A549 (cell line): ENCODE measurements at regions not wholly inside any gene's neighbourhood (a gene's known extent, or its start where the extent isn't known, plus 50 kb on each side); places are given as distances from the start of the nearest gene placed in this dataset.

Experiments used
- ATAC-seq, 2 experiments: fragments of 200-7000 bp in 1 of 2; fragments of >200 bp in 1 of 2; cut with Nextera tagmentation in 1 of 2; cut with Tn5 transposase in 1 of 2; 3 replicates each; pipeline versions ENCODE4 v1.8.0 to v1.9.1; 2018 to 2020; ENCODE audit warnings: mild to moderate bottlenecking in 1 of 2, moderate library complexity in 1 of 2
- CTCF ChIA-PET: fragments of 300-600 bp; sonication (Branson Sonifier 250); formaldehyde crosslinking; extraction: SDS; loops from one replicate; lab custom pipeline; 2021; ENCODE audit warnings: antibody characterized with exemption, inconsistent platforms; lab: Yijun Ruan, JAX
- POLR2A ChIA-PET: fragments of 350-600 bp; formaldehyde crosslinking; extraction: SDS; loops from one replicate; lab custom pipeline; 2021; ENCODE audit warnings: antibody characterized with exemption, inconsistent platforms; lab: Yijun Ruan, JAX
- DNase-seq, 2 experiments: peaks; one replicate each; pipeline versions ENCODE4 v3.0.0 to v3.0.0-alpha.2; 2011 to 2016; ENCODE audit warnings: low read depth in 1 of 2, low spot score in 1 of 2
- FAIRE-seq: peaks from 2 replicates; lab custom pipeline; 2011; peaks lifted over from hg19 to GRCh38; lab: Jason Lieb, UNC
- H3K27ac ChIP-seq, 2 experiments: fragments of >200 bp; sonication (Bioruptor Twin); formaldehyde crosslinking; 3 replicates each; pipeline ENCODE4 v1.5.1; 2016 to 2017
- H3K4me1 ChIP-seq: fragments of >200 bp; sonication (Bioruptor Twin); formaldehyde crosslinking; 3 replicates; pipeline ENCODE4 v1.6.1; 2016
- H3K4me2 ChIP-seq: fragments of >200 bp; sonication (Bioruptor Twin); formaldehyde crosslinking; 3 replicates; pipeline ENCODE4 v1.6.1; 2016
- H3K4me3 ChIP-seq: fragments of >200 bp; sonication (Bioruptor Twin); formaldehyde crosslinking; 3 replicates; pipeline ENCODE4 v1.5.1; 2016
- H3K9me3 ChIP-seq: fragments of >200 bp; sonication (Bioruptor Twin); formaldehyde crosslinking; 3 replicates; pipeline ENCODE4 v1.6.1; 2016
- BHLHE40 ChIP-seq: IDR thresholded peaks from 2 replicates; pipeline ENCODE4 v1.6.1; 2012; ENCODE audit warnings: low read depth, low read length, inconsistent platforms
- CBX8 ChIP-seq: fragments of 200-600 bp; sonication (generic); IDR thresholded peaks from 2 replicates; pipeline ENCODE4 v1.6.1; 2016
- CEBPB ChIP-seq, 2 experiments: fragments of >200 bp in 1 of 2; sonication (Bioruptor Twin) in 1 of 2; formaldehyde crosslinking in 1 of 2; IDR thresholded peaks; 2 replicates each; pipeline ENCODE4 v1.6.1; 2012 to 2016
- CTCF ChIP-seq: fragments of >200 bp; sonication (Bioruptor Twin); formaldehyde crosslinking; IDR thresholded peaks from 3 replicates; pipeline ENCODE4 v1.5.1; 2016
- ELK1 ChIP-seq: fragments of 150-350 bp; IDR thresholded peaks from 2 replicates; pipeline ENCODE4 v1.6.1; 2014; ENCODE audit warnings: low read depth, mild to moderate bottlenecking, low read length
- EP300 ChIP-seq, 2 experiments: fragments of >200 bp; sonication (Bioruptor Twin); formaldehyde crosslinking; IDR thresholded peaks; 2 replicates in 1 of 2; 3 replicates in 1 of 2; pipeline ENCODE4 v1.6.1; 2016 to 2017
- ESRRA ChIP-seq: fragments of 150-350 bp; IDR thresholded peaks from 2 replicates; pipeline ENCODE4 v1.6.1; 2014; ENCODE audit warnings: mild to moderate bottlenecking, low read length, borderline replicate concordance
- FOSL2 ChIP-seq, 2 experiments: fragments of 450-650 bp in 1 of 2; fragments of >200 bp in 1 of 2; sonication (Bioruptor Twin) in 1 of 2; formaldehyde crosslinking; IDR thresholded peaks; 2 replicates each; pipeline versions ENCODE4 v1.5.0 to v1.6.1; 2016 to 2020; ENCODE audit warnings: mild to moderate bottlenecking in 1 of 2, moderate library complexity in 1 of 2
- HOXB5 ChIP-seq: fragments of 250-450 bp; sonication (Bioruptor Pico); IDR thresholded peaks from 2 replicates; pipeline ENCODE4 v1.5.0; 2020; ENCODE audit warnings: mild to moderate bottlenecking, moderate library complexity
- JUN ChIP-seq, 2 experiments: fragments of >200 bp; sonication (Bioruptor Twin); formaldehyde crosslinking; IDR thresholded peaks; 2 replicates in 1 of 2; 3 replicates in 1 of 2; pipeline ENCODE4 v1.6.1; 2016 to 2017
- KDM5A ChIP-seq: fragments of 200-600 bp; sonication (generic); IDR thresholded peaks from 2 replicates; pipeline ENCODE4 v1.6.1; 2016; ENCODE audit warnings: antibody characterized with exemption, mild to moderate bottlenecking
- MAX ChIP-seq: IDR thresholded peaks from 2 replicates; pipeline ENCODE4 v1.6.1; 2012
- MYC ChIP-seq: IDR thresholded peaks from 2 replicates; pipeline ENCODE4 v1.6.1; 2012; ENCODE audit warnings: mild to moderate bottlenecking, inconsistent platforms, low read length, improper control_type of control experiment, borderline replicate concordance
- NFE2L2 ChIP-seq: fragments of 150-350 bp; conservative IDR thresholded peaks from 2 replicates; pipeline ENCODE4 v1.6.1; 2014; ENCODE audit warnings: low read length
- NPAS2 ChIP-seq: fragments of 250-450 bp; sonication (Bioruptor Pico); IDR thresholded peaks from 2 replicates; pipeline ENCODE4 v1.8.0; 2022; ENCODE audit warnings: mild to moderate bottlenecking, moderate library complexity, borderline replicate concordance
- NR3C1 ChIP-seq: fragments of >200 bp; sonication (Bioruptor Twin); formaldehyde crosslinking; IDR thresholded peaks from 3 replicates; pipeline ENCODE4 v1.6.1; 2017
- PBX3 ChIP-seq: IDR thresholded peaks from 2 replicates; pipeline ENCODE4 v1.6.1; 2012
- POLR2A ChIP-seq: IDR thresholded peaks from 2 replicates; pipeline ENCODE4 v1.6.1; 2012; ENCODE audit warnings: mild to moderate bottlenecking, low read length
- RARB ChIP-seq: fragments of 250-450 bp; sonication (Bioruptor Pico); IDR thresholded peaks from 2 replicates; pipeline ENCODE4 v1.8.0; 2021; ENCODE audit warnings: mild to moderate bottlenecking, moderate library complexity
- RCOR1 ChIP-seq: fragments of 150-350 bp; IDR thresholded peaks from 2 replicates; pipeline ENCODE4 v1.6.1; 2014; ENCODE audit warnings: antibody characterized with exemption, low read length, low read depth
- REST ChIP-seq: fragments of 200-600 bp; sonication (generic); IDR thresholded peaks from 2 replicates; pipeline ENCODE4 v1.6.1; 2016; ENCODE audit warnings: antibody characterized with exemption, mild to moderate bottlenecking, moderate library complexity
- RNF2 ChIP-seq: fragments of 200-600 bp; sonication (generic); IDR thresholded peaks from 2 replicates; pipeline ENCODE4 v1.6.1; 2016; ENCODE audit warnings: low read depth, mild to moderate bottlenecking, antibody characterized with exemption, moderate library complexity, borderline replicate concordance
- SREBF2 ChIP-seq: fragments of 450-650 bp; IDR thresholded peaks from 2 replicates; pipeline ENCODE4 v1.6.1; 2014; ENCODE audit warnings: mild to moderate bottlenecking, moderate library complexity
- TFCP2L1 ChIP-seq: fragments of 250-450 bp; sonication (Bioruptor Pico); IDR thresholded peaks from 2 replicates; pipeline ENCODE4 v1.5.0; 2021; ENCODE audit warnings: mild to moderate bottlenecking
- ZNF302 ChIP-seq: fragments of 250-450 bp; sonication (Bioruptor Pico); IDR thresholded peaks from 2 replicates; pipeline ENCODE4 v1.9.0; 2021; ENCODE audit warnings: inconsistent platforms, mild to moderate bottlenecking, moderate library complexity
- WGBS: methylation state at CpG from one replicate; pipeline ENCODE4 v1.1.6; 2017; ENCODE audit errors: missing lambda C conversion rate; 5-methylcytosine and 5-hydroxymethylcytosine counted together

- H3K4me3 ChIP-seq, result no peak overlapping the region
- ChIA-PET CTCF (no interaction called here), POLR2A (no interaction called here)
- no peak for FAIRE-seq
- no peaks in the 10 kb centered on the region for H3K9me3 ChIP-seq
- 46% methylated on average over 3 of the region's 3 CpGs for WGBS
- H3K27ac ChIP-seq, result no peak overlapping the region
- no peaks in the 10 kb centered on the region for H3K4me1 ChIP-seq
- no peak for TF ChIP-seq MAX
- TF ChIP-seq FOSL2 (IDR thresholded peaks at IDR 0.05), result no peak
- TF ChIP-seq FOSL2 (CRISPR knock-in tag; IDR thresholded peaks at IDR 0.05), result no peak
- TF ChIP-seq NPAS2 (CRISPR knock-in tag), result no peak
- TF ChIP-seq JUN (IDR thresholded peaks at IDR 0.05), result no peak
- TF ChIP-seq KDM5A, result no peak
- TF ChIP-seq CBX8, result no peak
- TF ChIP-seq NFE2L2, result no peak
- no peak overlapping the region for H3K4me2 ChIP-seq
- ATAC-seq, result no peak
- no peak for DNase-seq
Measured at GRCh38 chr2:186195696-186196095, 290.4 kb upstream of the ZC3H15 start.

- no peak for DNase-seq
- Histone ChIP-seq H3K27ac (no peak overlapping the region), H3K4me3 (no peak overlapping the region), H3K4me2 (no peak overlapping the region), H3K9me3 (no peaks in the 10 kb centered on the region), H3K4me1 (no peaks in the 10 kb centered on the region)
- ATAC-seq, result no peak
- ChIA-PET CTCF (no interaction called here), POLR2A (no interaction called here)
- TF ChIP-seq CBX8 (no peak), CEBPB (IDR thresholded peaks at IDR 0.05) (no peak), PBX3 (no peak), TFCP2L1 (CRISPR knock-in tag) (no peak), POLR2A (no peak), HOXB5 (CRISPR knock-in tag) (no peak), NR3C1 (no peak), REST (no peak), MYC (no peak), RNF2 (no peak), ESRRA (no peak), EP300 (IDR thresholded peaks at IDR 0.05) (no peak), BHLHE40 (no peak), MAX (no peak)
- no peak for FAIRE-seq
- 42% methylated on average over 1 of the region's 1 CpG for WGBS
Measured at GRCh38 chr2:186197955-186198354, 288.1 kb upstream of the ZC3H15 start.

- FAIRE-seq, result no peak
- no peaks in the 10 kb centered on the region for H3K4me1 ChIP-seq
- H3K27ac ChIP-seq, result no peak overlapping the region
Measured at GRCh38 chr2:186199029-186199428, 287.0 kb upstream of the ZC3H15 start.

More at GRCh38 chr2:186199029-186199428, 287.0 kb upstream of the ZC3H15 start:
- POLR2A ChIA-PET, result no interaction called here
- no peak for TF ChIP-seq ELK1
- no peak for TF ChIP-seq RARB
- no peak for TF ChIP-seq ZNF302 (CRISPR knock-in tag)
- TF ChIP-seq RCOR1, result no peak
- TF ChIP-seq SREBF2, result no peak
- TF ChIP-seq JUN (IDR thresholded peaks at IDR 0.05), result no peak
- TF ChIP-seq CTCF, result no peak
- no peak for TF ChIP-seq CBX8
- TF ChIP-seq, all 56 proteins: peak for 0
- H3K4me2 ChIP-seq, result no peak overlapping the region
- H3K9me3 ChIP-seq, result no peaks in the 10 kb centered on the region
- WGBS, result 3% methylated on average over 1 of the region's 1 CpG
- CTCF ChIA-PET, result no interaction called here
- DNase-seq (no peak), ATAC-seq (no peak)
- H3K4me3 ChIP-seq, result no peak overlapping the region
